ENCODE measurements at regions not wholly inside any gene's neighbourhood (a gene's known extent, or its start where the extent isn't known, plus 50 kb on each side); places are given as distances from the start of the nearest gene placed in this dataset.

DNA sequence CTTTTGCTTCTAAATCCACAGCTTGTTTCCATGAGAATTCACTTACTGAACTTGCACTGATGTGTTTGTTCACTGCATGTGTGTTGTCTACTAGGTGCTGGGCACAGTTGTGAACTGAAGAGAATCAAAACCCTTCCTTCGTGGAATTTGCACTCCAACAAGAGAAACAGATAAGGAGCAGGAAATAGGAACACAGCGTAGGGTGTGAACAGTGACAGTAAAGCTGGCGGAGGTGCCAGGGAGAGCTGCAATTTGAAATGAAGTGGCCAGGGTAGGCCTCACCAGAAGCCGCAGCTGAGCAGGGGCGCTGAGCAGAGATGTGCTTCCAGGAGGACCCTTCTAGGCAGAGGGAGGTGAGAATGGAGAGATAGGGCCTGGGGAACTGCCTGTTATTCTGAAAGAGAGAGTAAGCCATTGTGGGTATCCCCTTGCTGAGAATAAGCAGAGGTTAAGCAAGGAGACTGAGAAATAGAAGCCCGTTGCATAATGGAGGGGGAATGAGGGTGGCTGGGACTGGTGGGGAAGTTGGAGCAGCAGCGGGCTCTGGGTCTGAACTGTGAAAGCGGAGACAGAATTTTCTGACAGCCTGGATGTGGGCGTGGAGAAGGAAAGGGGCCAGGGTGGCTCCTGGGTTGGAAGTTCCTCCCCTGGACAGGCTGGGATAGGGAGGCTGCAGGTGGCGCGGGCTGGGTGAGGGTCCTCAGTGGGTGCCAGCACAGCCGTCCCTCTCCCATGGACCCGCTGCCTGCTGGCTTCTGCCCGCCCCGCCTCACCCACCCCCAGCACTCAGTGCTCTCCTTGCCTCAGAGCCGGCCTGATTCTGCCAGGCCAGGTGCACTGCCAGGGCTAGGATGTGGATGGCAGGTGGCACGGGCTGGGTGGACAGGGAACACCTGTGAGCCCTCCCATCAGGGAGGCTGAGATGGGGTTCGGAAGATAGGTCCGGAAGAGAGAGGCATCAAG lies 114.7 kb upstream of the AFDN start:
- TF ChIP-seq, protein P1, sequence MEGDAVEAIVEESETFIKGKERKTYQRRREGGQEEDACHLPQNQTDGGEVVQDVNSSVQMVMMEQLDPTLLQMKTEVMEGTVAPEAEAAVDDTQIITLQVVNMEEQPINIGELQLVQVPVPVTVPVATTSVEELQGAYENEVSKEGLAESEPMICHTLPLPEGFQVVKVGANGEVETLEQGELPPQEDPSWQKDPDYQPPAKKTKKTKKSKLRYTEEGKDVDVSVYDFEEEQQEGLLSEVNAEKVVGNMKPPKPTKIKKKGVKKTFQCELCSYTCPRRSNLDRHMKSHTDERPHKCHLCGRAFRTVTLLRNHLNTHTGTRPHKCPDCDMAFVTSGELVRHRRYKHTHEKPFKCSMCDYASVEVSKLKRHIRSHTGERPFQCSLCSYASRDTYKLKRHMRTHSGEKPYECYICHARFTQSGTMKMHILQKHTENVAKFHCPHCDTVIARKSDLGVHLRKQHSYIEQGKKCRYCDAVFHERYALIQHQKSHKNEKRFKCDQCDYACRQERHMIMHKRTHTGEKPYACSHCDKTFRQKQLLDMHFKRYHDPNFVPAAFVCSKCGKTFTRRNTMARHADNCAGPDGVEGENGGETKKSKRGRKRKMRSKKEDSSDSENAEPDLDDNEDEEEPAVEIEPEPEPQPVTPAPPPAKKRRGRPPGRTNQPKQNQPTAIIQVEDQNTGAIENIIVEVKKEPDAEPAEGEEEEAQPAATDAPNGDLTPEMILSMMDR (IDR thresholded peaks at IDR 0.05; ENCODE audit: poor library complexity): no peak
- TF ChIP-seq EZH2 (IDR thresholded peaks at IDR 0.05; ENCODE audit: borderline replicate concordance): no peak
- TF ChIP-seq EZH2phosphoT487 (IDR thresholded peaks at IDR 0.05; ENCODE audit: low read depth, severe bottlenecking, unreplicated experiment): no peak

Data from hepatocyte (in vitro differentiated cells).